GM19035 (cell line): ENCODE measurements at regions not wholly inside any gene's neighbourhood (a gene's known extent, or its start where the extent isn't known, plus 50 kb on each side); places are given as distances from the start of the nearest gene placed in this dataset.

Experiments
- ATAC-seq: cut with Tn5 transposase; IDR thresholded peaks from one replicate; pipeline ENCODE4 v1.9.1; 2021; ENCODE audit not compliant: unreplicated experiment

DNA sequence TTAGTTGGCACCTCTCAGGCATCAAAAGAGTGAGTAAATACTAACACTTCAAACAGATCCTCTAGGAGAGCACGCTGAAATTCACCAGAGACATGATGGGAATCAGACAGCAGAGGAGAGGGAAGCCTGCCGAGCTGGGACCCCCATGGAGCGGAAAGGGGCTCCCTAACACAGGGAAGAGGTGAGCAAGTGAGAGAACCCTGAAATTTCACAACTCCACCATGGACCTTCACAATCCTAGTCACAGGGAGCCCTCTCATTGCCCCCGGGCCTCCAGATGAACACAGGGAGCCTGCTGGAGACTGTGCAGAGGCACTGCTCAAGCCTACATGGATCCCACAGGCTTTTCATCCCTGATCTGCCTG, 59.2 kb upstream of the ANTXRL start:
- no peak for ATAC-seq

DNA sequence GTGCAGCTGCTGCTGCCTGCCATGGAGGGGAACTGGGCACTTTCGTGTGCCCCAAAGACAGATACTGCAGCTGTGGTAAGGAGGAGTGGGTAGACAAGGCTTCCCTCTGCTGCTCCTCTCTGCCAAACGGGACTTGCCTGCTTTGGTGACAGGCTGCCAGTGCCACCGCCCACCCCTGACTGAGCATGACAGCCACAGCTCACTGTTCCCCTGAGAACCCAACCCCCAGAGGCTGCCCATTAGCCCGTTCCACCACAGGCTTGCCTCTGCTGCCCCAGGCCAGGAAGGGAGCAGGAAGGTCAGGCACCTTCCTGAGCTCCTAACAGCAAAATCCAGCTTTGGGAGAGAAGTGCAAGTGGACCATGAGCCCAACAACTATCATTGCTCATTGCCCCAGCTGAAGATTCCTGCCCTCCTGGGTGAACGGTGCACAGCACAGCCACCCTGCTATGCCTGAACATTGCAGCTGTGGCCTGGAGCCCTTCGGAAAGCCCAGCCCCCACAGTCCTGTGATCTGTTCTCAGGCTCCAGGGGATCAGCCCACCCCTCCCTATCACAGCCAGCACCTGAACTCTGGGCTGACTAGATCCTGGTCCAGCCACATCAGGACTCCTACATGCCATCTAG, 58.7 kb upstream of the ANTXRL start:
- ATAC-seq, result peak; percentile 16

DNA sequence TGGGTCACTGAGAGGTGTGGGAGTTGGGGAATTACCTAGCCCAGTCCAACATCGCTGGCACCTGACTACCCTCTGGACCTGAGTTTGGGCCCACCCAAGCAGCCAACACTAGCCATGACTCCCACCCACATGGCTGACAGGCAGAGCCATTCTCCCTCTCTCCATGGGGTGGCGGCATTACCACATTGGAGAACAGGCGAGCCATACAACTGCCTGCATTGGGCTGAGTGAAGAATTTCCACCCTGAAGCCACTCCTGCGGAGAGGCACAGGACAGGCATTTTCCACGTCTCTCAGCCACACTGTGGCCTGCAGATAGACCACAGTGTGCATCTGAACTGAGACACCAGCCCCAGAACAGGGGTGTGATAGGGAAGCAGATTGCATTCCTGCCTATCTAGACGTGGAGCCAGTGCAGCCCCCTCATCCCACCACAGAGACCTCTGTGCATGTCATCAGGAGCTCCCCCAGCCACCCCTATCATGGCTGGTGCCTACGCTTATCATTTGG, 58.2 kb upstream of the ANTXRL start:
- ATAC-seq, result peak; percentile 79

DNA sequence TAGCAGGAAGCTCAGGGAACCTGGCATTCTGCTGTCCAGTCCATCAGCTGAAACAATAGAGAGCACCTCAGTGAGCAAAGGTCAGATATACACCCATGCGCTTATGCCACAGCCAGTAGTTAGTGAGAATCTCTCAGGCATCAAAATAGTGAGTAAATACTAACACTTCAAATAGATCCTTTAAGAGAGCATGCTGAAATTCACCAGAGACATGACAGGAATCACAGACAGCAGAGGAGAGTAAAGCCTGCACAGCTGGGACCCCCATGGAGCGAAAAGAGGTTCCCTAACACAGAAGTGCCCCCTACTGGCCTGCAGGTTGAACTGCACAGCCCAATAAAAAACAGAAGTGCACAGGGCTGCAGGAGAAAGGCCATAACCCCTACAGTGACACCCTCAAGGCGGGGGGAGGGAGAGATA, 57.6 kb upstream of the ANTXRL start:
- no peak for ATAC-seq

DNA sequence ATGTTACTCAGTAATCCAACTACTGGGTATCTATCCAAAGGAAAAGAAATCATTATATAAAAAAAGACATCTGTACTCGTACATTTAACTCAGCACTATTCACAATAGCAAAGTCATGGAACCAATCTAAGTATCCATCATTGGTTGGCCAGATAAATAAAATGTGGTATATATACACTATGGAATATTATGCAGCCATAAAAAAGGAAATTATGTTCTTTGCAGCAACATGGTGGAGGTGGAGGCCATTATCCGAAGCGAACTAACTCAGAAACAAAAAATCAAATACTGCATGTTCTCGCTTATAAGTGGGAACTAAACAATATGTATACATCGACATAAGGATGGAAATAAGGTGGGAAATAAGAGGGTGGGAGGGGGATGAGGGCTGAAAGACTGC, 56.2 kb upstream of the ANTXRL start:
- no peak for ATAC-seq

DNA sequence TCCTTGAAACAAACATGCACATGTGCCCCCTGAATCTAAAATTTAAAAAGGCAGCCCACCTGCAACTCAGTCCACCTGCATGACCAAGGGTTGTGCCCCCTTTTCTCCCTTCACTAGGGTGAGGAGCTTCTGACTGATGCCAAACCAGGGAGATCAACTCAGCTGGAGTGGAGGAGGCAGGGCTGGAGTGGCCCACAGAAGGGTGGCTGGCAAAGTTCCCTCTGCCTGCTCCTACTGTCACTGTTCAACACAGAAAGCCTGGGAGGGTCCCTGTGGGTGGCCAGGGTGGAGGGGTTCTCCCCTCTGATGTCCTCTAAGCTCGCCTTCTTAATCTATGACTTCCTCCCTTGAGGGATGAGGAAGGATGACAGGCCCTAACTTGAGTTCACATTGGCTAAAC, 55.7 kb upstream of the ANTXRL start:
- no peak for ATAC-seq

DNA sequence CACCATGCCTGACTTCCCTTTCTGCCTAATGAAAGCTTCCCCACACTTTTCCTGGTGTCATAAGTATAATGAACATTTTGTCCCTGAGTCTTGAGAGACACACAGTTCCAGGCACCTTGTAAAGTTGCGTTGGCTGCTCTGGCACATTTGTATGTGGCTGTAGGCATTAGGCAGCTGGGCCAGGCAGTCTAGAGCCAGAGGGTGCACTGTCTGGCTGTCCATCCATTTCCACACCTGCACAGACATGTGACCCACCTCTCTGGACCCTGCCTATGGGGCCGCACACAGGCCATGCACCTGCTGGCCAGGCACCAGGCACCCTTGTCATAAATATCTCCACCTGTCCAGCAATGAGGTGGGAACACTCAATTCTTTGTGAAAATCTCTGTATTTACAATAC, 54.7 kb upstream of the ANTXRL start:
- ATAC-seq, result no peak

DNA sequence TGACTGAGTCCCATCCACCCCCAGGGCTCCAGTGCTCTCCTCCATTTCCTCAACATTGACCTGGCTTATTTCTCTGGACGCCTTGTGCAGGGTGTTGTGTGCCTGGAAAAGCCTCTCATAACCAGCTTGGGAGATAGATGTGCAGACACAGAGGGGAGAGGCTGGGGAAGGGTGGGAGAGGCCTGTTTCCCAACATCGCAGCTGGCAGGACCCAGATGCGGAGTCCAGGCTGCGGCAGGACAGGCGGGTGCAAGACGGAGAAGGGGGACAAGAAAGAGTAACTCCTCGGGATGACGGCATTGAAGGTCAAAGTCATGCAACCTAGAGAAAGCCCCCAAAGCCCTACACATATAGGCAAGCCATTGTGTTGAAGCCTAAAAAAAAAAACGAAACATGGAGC, 54.1 kb upstream of the ANTXRL start:
- ATAC-seq, result no peak

DNA sequence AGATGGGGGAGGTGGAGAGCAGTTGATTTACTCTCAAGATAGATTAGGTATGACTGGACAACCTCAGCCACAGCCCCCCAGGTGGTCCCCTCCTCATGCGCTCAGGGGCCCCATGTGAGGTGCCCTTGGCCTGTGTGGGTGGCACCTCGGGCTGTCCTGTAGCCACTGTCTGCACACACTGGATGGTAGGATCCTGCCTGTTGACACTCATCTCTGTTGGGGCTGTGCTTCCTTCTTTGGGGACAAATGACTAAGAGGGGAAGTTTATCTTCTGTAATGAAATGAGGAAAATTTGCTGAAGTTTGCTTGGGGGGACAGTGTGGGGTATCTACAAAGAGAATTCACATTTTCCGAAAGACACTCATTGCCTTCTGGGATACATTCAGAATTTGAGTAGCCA, 53.6 kb upstream of the ANTXRL start:
- ATAC-seq, result no peak

DNA sequence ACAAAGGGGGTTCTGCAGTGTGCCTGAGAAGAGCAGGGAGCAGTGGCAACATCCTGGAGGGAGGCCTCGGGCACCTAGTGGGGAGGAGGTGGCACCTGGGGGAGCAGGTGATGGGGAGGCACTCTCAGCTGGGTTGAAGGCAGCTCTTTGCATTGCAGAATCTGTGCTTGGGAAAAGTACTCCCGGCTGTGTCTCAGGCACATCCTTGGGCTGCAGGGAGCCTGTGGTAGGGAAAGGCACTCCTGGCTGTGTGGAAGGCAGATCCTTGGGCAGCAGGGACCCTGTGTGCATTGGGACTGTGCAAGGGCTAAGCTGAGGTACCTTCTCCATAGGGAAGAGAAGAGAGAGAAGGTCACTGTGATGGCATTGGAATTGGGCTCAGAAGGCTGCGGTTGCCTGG, 52.8 kb upstream of the ANTXRL start:
- no peak for ATAC-seq

DNA sequence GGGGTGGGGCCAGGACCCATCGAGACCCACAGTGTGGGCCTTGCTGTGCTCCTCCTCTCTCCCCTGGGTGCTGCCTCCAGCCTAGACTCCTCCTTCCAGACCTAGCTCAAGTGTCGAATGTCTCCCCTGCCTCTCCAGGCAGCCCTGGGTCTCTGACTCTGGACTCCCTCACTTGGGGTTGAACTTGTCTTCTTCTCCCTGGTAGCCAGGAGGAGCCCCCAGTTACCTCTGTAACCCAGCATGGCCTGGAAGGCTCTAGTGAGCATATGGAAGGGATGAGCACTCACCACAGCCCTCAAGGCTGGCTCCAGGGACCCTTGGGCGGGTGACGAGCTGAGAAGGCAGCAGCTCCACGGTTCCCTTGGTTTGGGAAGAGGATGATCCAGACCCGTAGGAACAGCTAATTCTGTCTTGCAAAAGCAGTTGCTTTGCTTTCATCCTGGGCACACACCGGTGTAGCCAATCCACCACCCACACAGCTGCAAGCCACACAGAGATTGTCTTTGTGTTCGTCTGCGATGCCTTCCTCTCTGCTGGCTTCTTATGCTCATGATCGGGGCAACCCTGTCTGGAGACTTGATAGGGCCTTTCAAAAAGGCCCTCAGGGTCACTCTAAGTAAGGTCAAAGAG, 52.3 kb upstream of the ANTXRL start:
- no peak for ATAC-seq

DNA sequence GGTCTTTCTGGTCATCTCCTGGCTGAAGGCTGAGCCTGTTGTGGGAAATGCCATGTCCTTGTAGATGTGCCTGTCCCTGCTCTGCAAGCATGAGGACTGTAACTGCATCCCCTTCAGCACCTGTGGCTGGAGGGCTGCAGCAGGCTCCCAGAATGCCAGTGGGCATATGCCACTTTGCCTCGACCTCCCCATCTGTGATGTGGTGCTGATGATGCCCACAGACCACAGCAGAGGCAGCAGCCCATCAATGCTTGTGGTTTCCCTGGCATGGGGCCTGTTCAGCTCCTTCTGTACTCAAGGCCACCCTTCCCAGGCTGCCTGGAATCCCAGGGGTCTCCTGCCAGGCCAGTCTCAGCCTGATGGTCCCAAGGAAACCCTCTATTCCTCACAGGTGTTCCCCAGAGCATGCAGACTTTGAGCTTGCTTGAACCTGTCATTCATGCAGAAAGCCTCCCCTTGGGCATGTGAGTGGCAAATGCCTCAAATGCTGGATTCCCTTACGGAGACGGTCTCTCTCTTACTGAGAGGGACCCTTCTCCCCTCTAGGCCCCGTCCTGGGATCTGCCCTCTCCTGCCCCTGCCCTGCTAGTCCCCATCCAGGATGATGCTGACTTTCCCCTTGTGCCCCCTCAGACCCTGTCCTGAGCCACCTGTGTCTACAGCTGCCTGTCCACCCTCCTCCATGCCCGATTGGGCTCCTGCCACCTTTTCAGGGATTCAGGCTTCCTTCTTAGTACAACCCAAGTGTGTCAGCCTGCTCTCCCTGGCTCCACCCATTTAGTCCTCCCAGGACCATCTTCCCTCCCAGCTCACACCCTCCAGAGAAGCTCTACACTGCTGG, 50.9 kb upstream of the ANTXRL start:
- no peak for ATAC-seq

DNA sequence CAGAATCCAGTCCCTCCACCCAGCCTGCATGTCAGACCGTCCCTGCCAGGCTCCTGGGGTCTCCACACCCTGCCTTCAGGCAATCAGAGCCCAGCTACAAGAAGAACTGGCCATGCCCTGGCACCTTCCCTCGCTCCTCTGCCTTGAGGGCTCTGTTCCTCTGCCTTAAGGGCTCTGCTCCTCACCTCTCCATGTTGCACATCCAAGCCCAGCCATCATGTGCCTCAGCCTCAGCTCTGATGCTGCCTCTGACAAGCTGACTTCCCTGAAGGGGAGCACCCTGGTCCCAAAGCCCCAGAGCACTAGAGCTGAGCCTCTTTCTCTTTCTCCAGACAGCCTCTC, 50.3 kb upstream of the ANTXRL start:
- no peak for ATAC-seq

DNA sequence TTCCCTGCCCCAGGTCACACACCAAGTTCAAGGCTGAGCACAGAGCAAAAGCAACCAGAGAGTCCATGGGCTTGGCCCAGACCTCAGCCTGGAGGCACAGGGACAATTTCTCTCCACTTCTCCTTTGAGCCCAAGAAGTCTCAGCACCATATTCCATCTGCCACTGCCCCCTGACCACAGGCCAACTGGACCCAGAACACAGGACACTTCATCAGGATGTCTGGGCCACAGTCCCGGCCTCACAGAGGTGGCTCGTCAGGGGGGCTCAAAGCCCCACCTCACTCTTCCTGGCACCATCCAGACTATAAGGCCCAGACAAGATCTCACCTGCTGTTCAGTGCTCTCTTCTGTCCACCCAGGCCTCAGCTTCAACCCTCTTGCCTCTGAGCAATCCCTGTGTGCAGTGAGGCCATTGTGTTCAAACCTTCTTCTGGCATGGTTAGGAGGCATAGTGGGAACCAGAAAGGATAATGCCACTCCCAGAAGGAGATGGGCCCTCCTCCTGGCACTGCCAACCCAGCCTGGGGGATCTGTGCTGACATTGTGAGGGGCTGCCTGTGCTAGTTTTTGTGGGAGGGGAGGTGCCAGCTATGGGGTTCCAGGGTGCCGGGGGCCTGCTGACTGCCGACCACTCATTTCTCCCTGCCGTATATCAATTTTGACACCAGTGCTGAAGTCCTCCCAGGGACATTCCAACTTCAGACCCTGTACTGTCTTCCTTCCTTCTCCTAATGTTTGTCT, 49.7 kb upstream of the ANTXRL start:
- no peak for ATAC-seq
